Choroid plexus epithelial cell (primary cell): ENCODE measurements at regions not wholly inside any gene's neighbourhood (a gene's known extent, or its start where the extent isn't known, plus 50 kb on each side); places are given as distances from the start of the nearest gene placed in this dataset.

ENCODE experiments used
- DNase-seq: peaks from one replicate; pipeline ENCODE4 v3.0.0-alpha.2; 2010; ENCODE audit warnings: low read depth
- H3K4me3 ChIP-seq: 2 replicates; pipeline ENCODE4 v1.5.1; 2011; ENCODE audit warnings: low read depth, mild to moderate bottlenecking, control low read depth, low read length, moderate library complexity
- TF ChIP-seq, protein P1 (sequence below): conservative IDR thresholded peaks from 2 replicates; pipeline ENCODE4 v1.5.1; 2011; ENCODE audit warnings: low read depth, mild to moderate bottlenecking, control low read depth, inconsistent platforms, low read length, moderate library complexity

GRCh38 chr4:106595906-106596305, 227.3 kb upstream of the GIMD1 start:
- TF ChIP-seq, protein P1, sequence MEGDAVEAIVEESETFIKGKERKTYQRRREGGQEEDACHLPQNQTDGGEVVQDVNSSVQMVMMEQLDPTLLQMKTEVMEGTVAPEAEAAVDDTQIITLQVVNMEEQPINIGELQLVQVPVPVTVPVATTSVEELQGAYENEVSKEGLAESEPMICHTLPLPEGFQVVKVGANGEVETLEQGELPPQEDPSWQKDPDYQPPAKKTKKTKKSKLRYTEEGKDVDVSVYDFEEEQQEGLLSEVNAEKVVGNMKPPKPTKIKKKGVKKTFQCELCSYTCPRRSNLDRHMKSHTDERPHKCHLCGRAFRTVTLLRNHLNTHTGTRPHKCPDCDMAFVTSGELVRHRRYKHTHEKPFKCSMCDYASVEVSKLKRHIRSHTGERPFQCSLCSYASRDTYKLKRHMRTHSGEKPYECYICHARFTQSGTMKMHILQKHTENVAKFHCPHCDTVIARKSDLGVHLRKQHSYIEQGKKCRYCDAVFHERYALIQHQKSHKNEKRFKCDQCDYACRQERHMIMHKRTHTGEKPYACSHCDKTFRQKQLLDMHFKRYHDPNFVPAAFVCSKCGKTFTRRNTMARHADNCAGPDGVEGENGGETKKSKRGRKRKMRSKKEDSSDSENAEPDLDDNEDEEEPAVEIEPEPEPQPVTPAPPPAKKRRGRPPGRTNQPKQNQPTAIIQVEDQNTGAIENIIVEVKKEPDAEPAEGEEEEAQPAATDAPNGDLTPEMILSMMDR: no peak
- DNase-seq: no peak
- H3K4me3 ChIP-seq: no peak overlapping the region

DNA sequence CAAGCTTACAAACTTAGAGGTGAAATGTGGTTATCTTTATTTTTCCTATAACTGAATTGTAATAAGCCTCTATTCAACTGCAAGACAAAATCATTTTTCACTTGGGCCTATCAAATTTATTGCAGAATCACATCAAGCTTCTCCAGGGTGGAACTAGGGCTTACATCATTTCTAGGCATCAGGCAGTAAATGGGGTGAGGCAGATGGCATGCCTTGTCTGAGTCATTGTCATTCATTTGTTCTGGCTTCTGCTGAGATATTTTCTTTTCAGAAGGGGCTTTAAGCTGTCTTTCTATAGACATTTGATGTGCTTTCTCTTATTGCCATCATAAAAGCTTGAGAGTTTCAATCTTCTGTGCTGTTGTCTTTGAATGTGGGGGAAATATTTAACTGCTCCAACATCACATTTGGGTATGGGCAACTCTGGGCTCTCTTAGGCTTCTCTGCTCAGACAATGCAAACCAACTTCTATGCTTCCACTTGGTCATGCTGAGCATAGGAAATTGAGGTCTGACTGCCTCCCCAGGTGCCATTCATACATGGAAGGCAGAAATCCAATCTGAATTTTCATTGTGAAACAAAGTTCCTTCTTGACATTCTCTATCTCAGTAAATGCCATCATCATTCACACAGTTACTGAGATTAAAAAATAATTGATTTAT, 225.8 kb upstream of the GIMD1 start:
- no peak for DNase-seq
- no peak overlapping the region for H3K4me3 ChIP-seq
- TF ChIP-seq, protein P1: no peak

DNA sequence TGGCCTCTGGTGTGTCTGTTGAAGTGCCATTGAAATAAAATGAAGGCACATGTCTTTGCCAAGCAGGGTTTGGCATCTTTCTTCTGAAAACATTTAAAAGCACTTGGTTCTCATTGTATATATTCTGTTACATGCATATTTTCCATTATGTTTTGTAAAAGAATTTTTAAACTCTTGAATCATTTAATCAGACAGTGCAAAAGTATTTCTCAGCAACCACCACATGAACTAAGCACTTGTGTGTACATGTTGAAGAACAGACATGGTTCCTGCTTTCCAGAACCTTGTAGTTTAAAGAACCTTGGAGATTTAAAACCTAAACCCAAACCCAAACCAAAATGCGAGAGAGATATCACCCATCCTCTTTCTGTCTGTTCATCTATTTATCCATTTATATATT, 220.3 kb upstream of the GIMD1 start:
- TF ChIP-seq, protein P1: no peak
- DNase-seq: no peak
- no peak overlapping the region for H3K4me3 ChIP-seq

DNA sequence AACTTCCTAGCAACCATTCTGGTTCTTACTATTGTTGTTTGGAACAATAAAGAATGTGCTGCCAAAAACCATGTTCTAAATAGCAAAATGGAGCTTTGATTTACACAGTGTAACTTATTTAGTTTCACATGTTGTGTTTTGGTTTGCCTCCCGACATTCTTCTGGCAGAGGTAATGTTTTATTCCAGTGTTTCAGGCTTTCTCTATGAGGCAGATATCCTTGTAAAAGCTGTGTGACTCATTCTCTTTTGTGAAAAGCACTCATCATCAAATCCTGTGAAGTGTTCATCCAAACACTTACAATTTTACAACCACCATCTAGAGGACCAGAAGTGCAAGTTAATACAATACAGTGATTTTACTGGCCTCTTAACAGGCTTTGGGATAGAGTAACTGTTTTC, 219.0 kb upstream of the GIMD1 start:
- DNase-seq: peak; percentile 71
- TF ChIP-seq, protein P1: no peak
- H3K4me3 ChIP-seq: no peak overlapping the region

GRCh38 chr4:106585915-106586349, 217.4 kb upstream of the GIMD1 start:
- TF ChIP-seq, protein P1: no peak
- DNase-seq: peak; percentile 21
- H3K4me3 ChIP-seq: no peak overlapping the region

DNA sequence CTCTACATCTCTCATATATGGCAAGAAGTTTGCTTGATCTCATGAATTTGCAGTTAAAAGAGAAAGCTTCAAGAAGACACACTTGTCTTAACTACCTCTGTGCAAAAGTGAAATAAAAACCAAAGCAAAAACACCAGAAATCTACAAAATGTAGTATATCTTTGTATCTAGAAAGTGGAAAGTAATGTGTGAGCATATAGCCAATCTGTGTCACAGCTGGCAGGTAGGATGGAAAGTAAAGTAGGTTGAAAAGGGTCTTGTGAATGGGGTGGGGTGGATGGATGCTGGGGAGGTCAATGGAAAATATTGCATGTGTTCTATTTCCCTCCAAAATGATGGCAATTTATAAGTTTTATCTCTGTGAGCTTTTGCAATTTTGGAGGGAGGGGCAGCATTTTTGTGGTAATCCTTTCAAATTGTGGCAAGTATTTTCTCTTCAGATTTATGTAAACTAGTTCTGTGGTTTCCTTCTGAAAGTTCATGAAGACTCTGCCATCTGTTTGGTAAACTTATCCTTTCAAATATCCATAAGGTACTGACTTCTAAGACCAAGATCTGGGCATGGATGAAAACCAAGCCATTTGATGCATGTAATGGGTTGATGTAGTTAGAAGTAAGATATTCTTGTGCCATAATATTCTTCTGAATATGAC, 215.9 kb upstream of the GIMD1 start:
- no peak overlapping the region for H3K4me3 ChIP-seq
- peak; percentile 62 for DNase-seq
- TF ChIP-seq, protein P1: no peak

GRCh38 chr4:106583567-106583966, 215.0 kb upstream of the GIMD1 start:
- H3K4me3 ChIP-seq: no peak overlapping the region
- TF ChIP-seq, protein P1: no peak
- DNase-seq: peak; percentile 98
